Sciatic nerve (tissue), 2 donors: ENCODE measurements at regions not wholly inside any gene's neighbourhood (a gene's known extent, or its start where the extent isn't known, plus 50 kb on each side); places are given as distances from the start of the nearest gene placed in this dataset.

Source experiments
- ATAC-seq: fragments of 200-7000 bp; cut with Tn5 transposase; one replicate; pipeline ENCODE4 v1.9.1; 2020; ENCODE audit warnings: mild to moderate bottlenecking, moderate library complexity
- DNase-seq: peaks from one replicate; pipeline ENCODE4 v3.0.0-alpha.2; 2020; ENCODE audit warnings: low spot score
- intact Hi-C: fragments of 100-400 bp; cut with DNase I; formaldehyde crosslinking; loops from one replicate; pipeline ENCODE4 v1.14.2; 2022
- donor health status: DM: no; HTN: no; CAD: no.
- donor health status: DM: no; HTN: no; CAD: no.

GRCh38 chr16:50862818-50863643 lies 121.1 kb downstream of the CYLD start:
- ATAC-seq: no peak
- intact Hi-C loops: no loop called here
- DNase-seq: no peak

- intact Hi-C loops: no loop called here
- DNase-seq: no peak
- no peak for ATAC-seq
These were observed 120.1 kb downstream of the CYLD start for GRCh38 chr16:50861970-50862411.

- ATAC-seq (no peak), DNase-seq (no peak)
- intact Hi-C loops: no loop called here
These were observed 119.6 kb downstream of the CYLD start for GRCh38 chr16:50861451-50861850.

GRCh38 chr16:50859628-50860360 lies 117.9 kb downstream of the CYLD start:
- intact Hi-C loops: no loop called here
- ATAC-seq (no peak), DNase-seq (no peak)

- ATAC-seq (no peak), DNase-seq (no peak)
- intact Hi-C loops: no loop called here
These were observed 117.2 kb downstream of the CYLD start for GRCh38 chr16:50858877-50859627.

- ATAC-seq: no peak
- intact Hi-C loops: no loop called here
- no peak for DNase-seq
These were observed 116.5 kb downstream of the CYLD start for GRCh38 chr16:50858376-50858775.

- ATAC-seq (no peak), DNase-seq (no peak)
- intact Hi-C loops: no loop called here
These were observed 116.0 kb downstream of the CYLD start for GRCh38 chr16:50857881-50858280.

GRCh38 chr16:50856991-50857390 lies 115.1 kb downstream of the CYLD start:
- DNase-seq (no peak), ATAC-seq (no peak)
- intact Hi-C loops: no loop called here

GRCh38 chr16:50853329-50853728 lies 111.4 kb downstream of the CYLD start:
- no peak for ATAC-seq
- DNase-seq: no peak
- intact Hi-C loops: no loop called here
